ENCODE measurements at regions not wholly inside any gene's neighbourhood (a gene's known extent, or its start where the extent isn't known, plus 50 kb on each side); places are given as distances from the start of the nearest gene placed in this dataset.

GRCh38 chr18:41226911-41227310 is 728.1 kb upstream of the PIK3C3 start (continued):
- TF ChIP-seq ASH2L (IDR thresholded peaks at IDR 0.05; ENCODE audit: low read length), result no peak

- POLR2A ChIA-PET (ENCODE audit: partially characterized antibody), result no interaction called here
- Histone ChIP-seq H3K23me2 (ENCODE audit: low read depth, low read length) (no peaks in the 10 kb centered on the region), H3K18ac (ENCODE audit: extremely low read depth, low read length) (no peak overlapping the region), H3K4me3 (ENCODE audit: extremely low read depth in 1 of 4, insufficient read depth in 2 of 4, low read depth in 3 of 4, low read length in 4 of 4) (no peak overlapping the region), H4K8ac (ENCODE audit: extremely low read depth, insufficient read depth, low read length) (no peak overlapping the region), H3K4me1 (replicated peaks in 1 of 4; ENCODE audit: control insufficient read depth in 3 of 4, insufficient read depth in 4 of 4, low read length in 3 of 4) (no peaks in the 10 kb centered on the region), H2BK5ac (ENCODE audit: low read depth, low read length) (no peak overlapping the region), H2AK5ac (ENCODE audit: low read depth, low read length) (no peak overlapping the region), H2BK120ac (replicated peaks; ENCODE audit: low read depth, low read length) (no peak overlapping the region), H2BK12ac (ENCODE audit: low read depth, low read length) (no peak overlapping the region), H3K56ac (replicated peaks; ENCODE audit: insufficient read length, low read depth, low read length) (no peak overlapping the region), H4K20me1 (replicated peaks in 1 of 2; ENCODE audit: control insufficient read depth in 1 of 2, insufficient read depth in 2 of 2, low read length in 2 of 2) (no peaks in the 10 kb centered on the region), H3K9me3 (ENCODE audit: insufficient read depth in 2 of 2, low read depth in 1 of 2, low read length in 1 of 2) (no peaks in the 10 kb centered on the region), H3K79me2 (ENCODE audit: control insufficient read depth in 1 of 2, insufficient read depth in 2 of 2, low read length in 2 of 2) (no peaks in the 10 kb centered on the region), H3K79me1 (ENCODE audit: low read depth, low read length) (no peaks in the 10 kb centered on the region), H3K23ac (ENCODE audit: insufficient read length) (no peak overlapping the region), H2BK20ac (ENCODE audit: low read length) (no peak overlapping the region), H4K5ac (ENCODE audit: insufficient read length, low read depth, low read length) (no peak overlapping the region), H2AFZ (ENCODE audit: low read length) (no peak overlapping the region), H3K27ac (ENCODE audit: low read depth, low read length) (no peak overlapping the region), H3K14ac (ENCODE audit: insufficient read length) (no peak overlapping the region), H3K27me3 (replicated peaks in 1 of 4; ENCODE audit: control insufficient read depth in 3 of 4, extremely low read depth in 1 of 4, insufficient read depth in 3 of 4, low read length in 3 of 4) (no peaks in the 10 kb centered on the region), H3K4me2 (ENCODE audit: insufficient read depth in 1 of 2, low read depth in 2 of 2, low read length in 2 of 2) (no peak overlapping the region), H3K9ac (replicated peaks in 1 of 4; ENCODE audit: extremely low read depth in 1 of 4, low read depth in 3 of 4, low read length in 3 of 4) (no peak overlapping the region), H4K91ac (replicated peaks; ENCODE audit: insufficient read length, low read length) (no peak overlapping the region), H3K4ac (replicated peaks; ENCODE audit: insufficient read length, low read depth, low read length) (no peak overlapping the region), H3K36me3 (ENCODE audit: control insufficient read depth in 2 of 4, insufficient read depth in 4 of 4, low read length in 3 of 4) (no peaks in the 10 kb centered on the region), H2BK15ac (ENCODE audit: low read length) (no peak overlapping the region)
- CTCF ChIA-PET (ENCODE audit: partially characterized antibody), result no interaction called here
- 100% methylated on average over 1 of the region's 1 CpG; no CpG with 5 or more reads in 1 of the 2 experiments for WGBS, 2 experiments (ENCODE audit: extremely low coverage in 1 of 2, insufficient coverage in 1 of 2, insufficient read length in 1 of 2, insufficient replicate concordance in 2 of 2, low coverage in 1 of 2, low lambda C conversion rate in 2 of 2, missing lambda C conversion rate in 1 of 2)
- DNase-seq (ENCODE audit: low read depth in 1 of 2, low spot score in 2 of 2) (no peak), FAIRE-seq (no peak)
These were observed 728.8 kb upstream of the PIK3C3 start for GRCh38 chr18:41226186-41226585.

Data from H1 (cell line).